Stomach smooth muscle (tissue), 2 donors: ENCODE measurements at regions not wholly inside any gene's neighbourhood (a gene's known extent, or its start where the extent isn't known, plus 50 kb on each side); places are given as distances from the start of the nearest gene placed in this dataset.
A peak's percentile ranks its signal among the peaks of the same experiment; 100 is the strongest.

Experiments used
- H3K27ac ChIP-seq: one replicate; pipeline ENCODE4 v1.7.0; 2013; ENCODE audit warnings: mild to moderate bottlenecking, low read length, inconsistent platforms
- H3K27me3 ChIP-seq, 2 donors: one replicate each; pipeline ENCODE4 v1.7.0; 2013; ENCODE audit warnings: low read length in 2 of 2; ENCODE audit not compliant: insufficient read depth in 2 of 2, control insufficient read depth in 1 of 2
- H3K36me3 ChIP-seq, 2 donors: one replicate each; pipeline ENCODE4 v1.7.0; 2013; ENCODE audit warnings: low read length in 2 of 2; ENCODE audit not compliant: control insufficient read depth in 2 of 2, insufficient read depth in 2 of 2
- H3K4me1 ChIP-seq: one replicate; pipeline ENCODE4 v1.7.0; 2013; ENCODE audit warnings: low read length; ENCODE audit not compliant: control insufficient read depth, insufficient read depth
- H3K4me3 ChIP-seq, 2 donors: one replicate each; pipeline ENCODE4 v1.7.0; 2013; ENCODE audit warnings: low read length in 2 of 2
- H3K9ac ChIP-seq, 2 donors: one replicate each; pipeline ENCODE4 v1.7.0; 2013; ENCODE audit warnings: low read length in 2 of 2, mild to moderate bottlenecking in 1 of 2
- H3K9me3 ChIP-seq, 2 donors: one replicate each; pipeline ENCODE4 v1.7.0; 2013; ENCODE audit warnings: low read length in 2 of 2; ENCODE audit not compliant: control insufficient read depth in 2 of 2
- donor health status: healthy.
- donor health status: Pancreatic carcinoma.

GRCh38 chr4:126957987-126958386 lies 674.8 kb upstream of the INTU start:
- Histone ChIP-seq H3K27ac (no peak overlapping the region), H3K9ac (no peak overlapping the region), H3K4me3 (no peak overlapping the region), H3K36me3 (no peaks in the 10 kb centered on the region), H3K9me3 (no peaks in the 10 kb centered on the region), H3K4me1 (peaks cover 3% of the 10 kb centered on the region), H3K27me3 (no peaks in the 10 kb centered on the region)

DNA sequence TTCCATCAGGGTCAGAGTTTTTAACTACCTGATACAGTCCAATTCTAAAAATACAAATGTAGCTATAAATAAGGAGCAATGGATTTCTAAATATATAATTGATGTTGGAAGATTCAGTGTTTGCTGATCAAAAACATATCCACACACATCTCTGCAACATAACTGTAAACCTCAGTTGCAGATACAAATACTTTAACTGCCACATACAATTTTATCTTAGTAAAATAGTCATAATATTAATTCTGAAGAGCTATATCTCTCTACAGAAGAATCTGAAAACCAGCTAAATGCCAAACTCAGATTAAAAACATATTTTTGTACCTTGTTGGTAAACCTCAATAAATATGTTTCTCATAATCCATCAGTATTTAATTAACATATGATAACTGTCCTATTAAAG lies 674.3 kb upstream of the INTU start:
- peaks cover 3% of the 10 kb centered on the region for H3K4me1 ChIP-seq
- H3K9ac ChIP-seq, result no peak overlapping the region
- H3K27me3 ChIP-seq, result no peaks in the 10 kb centered on the region
- H3K36me3 ChIP-seq, result no peaks in the 10 kb centered on the region
- no peak overlapping the region for H3K27ac ChIP-seq
- H3K4me3 ChIP-seq, result no peak overlapping the region
- no peaks in the 10 kb centered on the region for H3K9me3 ChIP-seq

DNA sequence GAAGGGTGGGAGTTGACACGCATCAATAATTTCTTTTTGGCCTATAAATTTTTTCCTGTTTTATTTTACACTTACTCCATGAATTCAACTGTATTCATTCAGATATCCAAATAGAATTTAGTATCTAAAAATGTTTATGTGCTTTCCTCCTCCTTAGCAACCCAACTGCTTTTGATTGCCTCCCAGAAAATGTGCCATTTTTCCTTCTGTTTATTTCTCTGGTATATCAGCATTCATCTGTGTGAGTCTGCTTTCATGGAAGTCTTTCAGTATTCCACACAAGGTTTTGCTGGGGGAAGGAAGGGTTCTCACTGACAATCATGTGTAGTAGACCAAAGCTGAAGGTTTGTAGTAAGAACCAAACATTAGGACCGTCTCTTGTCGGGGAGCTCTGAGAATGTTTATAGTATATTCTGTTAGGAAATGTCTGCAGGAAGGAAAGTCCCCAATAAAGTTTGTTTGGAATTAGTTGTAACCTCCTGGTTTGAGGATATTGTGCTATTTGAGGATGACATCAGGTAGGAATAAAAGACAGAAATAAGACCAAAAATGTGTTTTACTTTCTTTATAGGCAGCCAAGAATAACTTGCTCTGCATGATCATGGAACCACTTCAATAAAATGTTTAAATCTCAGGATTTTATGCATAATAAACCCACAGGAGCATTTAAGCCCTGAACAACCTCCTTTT lies 673.6 kb upstream of the INTU start:
- Histone ChIP-seq H3K27me3 (no peaks in the 10 kb centered on the region), H3K27ac (no peak overlapping the region), H3K9ac (no peak overlapping the region), H3K4me3 (no peak overlapping the region), H3K9me3 (no peaks in the 10 kb centered on the region), H3K4me1 (peaks cover 3% of the 10 kb centered on the region), H3K36me3 (no peaks in the 10 kb centered on the region)

DNA sequence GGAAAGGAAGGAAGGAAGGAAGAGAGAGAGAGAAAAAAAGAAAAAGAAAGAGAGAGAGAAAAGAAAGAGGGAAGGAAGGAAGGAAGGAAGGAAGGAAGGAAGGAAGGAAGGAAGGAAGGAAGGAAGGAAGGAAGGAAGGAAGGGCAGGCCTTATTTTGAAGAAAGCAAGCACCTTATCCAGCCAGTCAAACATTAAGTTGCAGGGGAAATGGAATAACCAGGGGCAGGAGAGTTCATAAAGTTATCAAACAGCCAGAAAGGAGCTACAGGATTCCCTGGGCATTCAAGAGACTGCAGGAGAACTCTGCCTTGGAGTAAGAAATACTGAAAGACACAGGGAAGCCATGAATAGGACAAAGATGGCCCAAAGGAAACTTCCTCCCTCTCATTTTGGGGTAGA lies 672.0 kb upstream of the INTU start:
- Histone ChIP-seq H3K27ac (no peak overlapping the region), H3K27me3 (no peaks in the 10 kb centered on the region), H3K9ac (no peak overlapping the region), H3K9me3 (no peaks in the 10 kb centered on the region), H3K4me1 (peaks cover 3% of the 10 kb centered on the region), H3K36me3 (no peaks in the 10 kb centered on the region), H3K4me3 (no peak overlapping the region)

DNA sequence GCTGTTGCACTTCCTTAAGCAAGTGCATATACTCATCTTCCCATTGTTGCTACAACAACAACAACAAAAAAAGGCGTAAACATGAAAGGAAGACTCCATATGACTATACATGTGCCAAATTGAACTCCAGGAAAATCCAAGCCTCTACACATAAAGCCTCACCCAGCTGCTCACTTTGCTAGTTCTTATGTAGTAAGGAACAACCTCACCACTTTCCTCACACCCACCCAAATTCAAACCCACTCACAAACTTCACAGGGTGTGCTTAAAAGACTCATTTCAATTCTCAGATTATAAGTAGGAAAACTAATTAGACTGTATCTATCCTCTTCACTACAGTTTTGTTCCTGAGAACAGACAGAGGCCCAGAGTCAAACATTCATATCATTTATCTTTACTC lies 671.1 kb upstream of the INTU start:
- H3K27ac ChIP-seq, result no peak overlapping the region
- H3K9me3 ChIP-seq, result no peaks in the 10 kb centered on the region
- H3K36me3 ChIP-seq, result no peaks in the 10 kb centered on the region
- no peak overlapping the region for H3K4me3 ChIP-seq
- peaks cover 3% of the 10 kb centered on the region for H3K4me1 ChIP-seq
- no peaks in the 10 kb centered on the region for H3K27me3 ChIP-seq
- no peak overlapping the region for H3K9ac ChIP-seq

- Histone ChIP-seq H3K27ac (no peak overlapping the region), H3K9ac (no peak overlapping the region), H3K9me3 (no peaks in the 10 kb centered on the region), H3K4me3 (no peak overlapping the region), H3K36me3 (no peaks in the 10 kb centered on the region), H3K4me1 (peaks cover 6% of the 10 kb centered on the region), H3K27me3 (no peaks in the 10 kb centered on the region)
These were observed 666.9 kb upstream of the INTU start for GRCh38 chr4:126965877-126966276.

DNA sequence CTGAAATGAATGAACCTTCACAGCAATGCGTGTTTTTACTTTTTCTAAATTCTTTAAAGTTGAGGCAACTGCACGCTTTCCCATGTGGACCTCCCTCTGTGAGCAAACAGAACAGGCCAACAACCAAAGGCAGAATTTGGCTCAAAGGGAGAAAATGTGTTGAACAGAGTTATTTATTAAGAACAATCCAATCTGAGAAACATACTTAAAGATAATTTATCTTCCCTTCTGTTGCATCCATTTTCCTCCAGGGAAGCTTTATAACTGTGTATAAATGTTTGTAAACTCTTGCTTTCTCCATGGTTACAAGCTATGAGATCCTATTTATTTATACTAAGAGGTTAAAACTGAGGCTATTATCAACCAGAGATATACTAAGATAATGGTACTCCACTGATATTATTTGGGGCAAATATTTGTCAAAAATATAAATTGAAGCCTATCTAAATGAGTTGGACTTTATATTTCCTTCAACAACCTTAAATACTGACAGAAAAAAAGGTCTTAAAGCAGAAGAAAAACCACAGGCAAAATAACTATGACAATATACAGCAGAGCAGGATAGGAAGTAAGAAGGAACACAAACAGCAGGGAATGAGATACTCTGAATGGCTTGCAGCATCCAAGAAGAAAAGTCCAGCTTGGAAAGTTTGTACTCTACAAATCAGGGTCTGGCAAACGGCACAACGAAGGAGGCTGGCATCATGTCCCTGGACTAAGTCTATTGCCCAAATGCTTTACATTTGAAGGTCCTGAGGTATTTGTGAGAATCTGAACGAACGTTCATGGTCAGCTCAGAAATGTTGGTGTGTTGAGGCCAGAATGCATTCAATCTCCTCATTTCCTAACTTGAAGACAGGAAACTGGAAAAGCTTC lies 663.2 kb upstream of the INTU start:
- Histone ChIP-seq H3K9me3 (no peaks in the 10 kb centered on the region), H3K4me1 (peaks cover 6% of the 10 kb centered on the region), H3K9ac (no peak overlapping the region), H3K27me3 (no peaks in the 10 kb centered on the region), H3K27ac (peak overlapping the region; percentile 25), H3K36me3 (no peaks in the 10 kb centered on the region), H3K4me3 (no peak overlapping the region)

DNA sequence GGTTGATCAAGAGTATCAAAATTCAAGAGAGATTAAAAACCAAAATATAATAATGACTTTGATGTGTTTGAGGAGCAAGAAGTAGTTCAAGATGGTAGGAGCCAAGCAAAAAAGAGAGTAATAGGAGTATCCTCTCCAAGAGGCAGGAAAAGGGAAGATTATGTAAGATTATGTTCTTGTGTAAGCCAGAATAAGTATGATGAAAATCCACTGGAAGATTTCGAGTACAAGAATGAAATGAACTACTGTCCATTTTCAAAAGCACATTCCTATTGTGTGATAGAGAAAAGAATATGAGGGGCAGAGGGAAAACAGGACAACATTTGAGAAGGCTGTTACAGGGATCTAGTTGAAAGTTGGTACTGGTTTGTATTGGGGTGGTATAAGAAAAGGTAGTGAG lies 659.6 kb upstream of the INTU start:
- Histone ChIP-seq H3K9me3 (no peaks in the 10 kb centered on the region), H3K4me3 (no peak overlapping the region), H3K27ac (no peak overlapping the region), H3K4me1 (peaks cover 6% of the 10 kb centered on the region), H3K9ac (no peak overlapping the region), H3K36me3 (no peaks in the 10 kb centered on the region), H3K27me3 (no peaks in the 10 kb centered on the region)

- Histone ChIP-seq H3K4me1 (no peaks in the 10 kb centered on the region), H3K9me3 (no peaks in the 10 kb centered on the region), H3K9ac (no peak overlapping the region), H3K27me3 (no peaks in the 10 kb centered on the region), H3K27ac (no peak overlapping the region), H3K36me3 (no peaks in the 10 kb centered on the region), H3K4me3 (peak overlapping the region in 1 of 2 donors; percentile 15)
These were observed 655.7 kb upstream of the INTU start for GRCh38 chr4:126976850-126977632.

DNA sequence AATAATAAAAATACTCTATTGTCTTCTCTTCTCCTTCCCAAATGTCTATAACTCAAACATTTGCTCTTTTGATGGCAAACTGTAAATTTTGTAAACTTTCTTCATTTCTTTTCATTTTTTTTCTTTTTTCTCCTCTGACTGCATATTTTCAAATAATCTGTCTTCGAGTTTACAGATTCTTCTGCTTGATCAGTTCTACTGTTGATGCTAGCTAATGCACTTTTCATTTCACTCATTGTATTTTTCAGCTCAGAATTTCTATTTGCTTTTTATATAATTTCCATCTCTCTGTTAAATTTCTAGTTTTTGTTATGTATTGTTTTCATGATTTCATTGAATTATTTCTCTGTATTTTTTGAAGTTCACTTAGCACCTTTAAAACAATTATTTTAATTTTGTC lies 646.8 kb upstream of the INTU start:
- no peak overlapping the region for H3K9ac ChIP-seq
- no peak overlapping the region for H3K4me3 ChIP-seq
- H3K4me1 ChIP-seq, result no peaks in the 10 kb centered on the region
- H3K36me3 ChIP-seq, result no peaks in the 10 kb centered on the region
- no peaks in the 10 kb centered on the region for H3K27me3 ChIP-seq
- peaks cover 0 to 5% of the 10 kb centered on the region in 2 donors for H3K9me3 ChIP-seq
- no peak overlapping the region for H3K27ac ChIP-seq
